WTC11 (cell line): ENCODE measurements at regions not wholly inside any gene's neighbourhood (a gene's known extent, or its start where the extent isn't known, plus 50 kb on each side); places are given as distances from the start of the nearest gene placed in this dataset.

Experiments
- ATF3 ChIP-seq: sonication (generic); formaldehyde crosslinking; conservative IDR thresholded peaks from 2 replicates; pipeline ENCODE4 v1.8.1; 2022; ENCODE audit warnings: mild to moderate bottlenecking, missing genetic modification reagents
- CTCF ChIP-seq: fragments of 200-600 bp; IDR thresholded peaks from 2 replicates; pipeline ENCODE4 v1.8.0; 2022; ENCODE audit warnings: antibody characterized with exemption
- FOXK1 ChIP-seq: sonication (generic); formaldehyde crosslinking; IDR thresholded peaks from 2 replicates; pipeline ENCODE4 v1.8.0; 2022; ENCODE audit warnings: mild to moderate bottlenecking, moderate library complexity, missing genetic modification reagents
- NR1H2 ChIP-seq: sonication (generic); formaldehyde crosslinking; IDR thresholded peaks from 2 replicates; pipeline ENCODE4 v1.9.0; 2021; ENCODE audit warnings: mild to moderate bottlenecking, moderate library complexity, missing genetic modification reagents

- TF ChIP-seq CTCF (no peak), ATF3 (CRISPR knock-in tag) (no peak), FOXK1 (CRISPR knock-in tag) (no peak), NR1H2 (CRISPR knock-in tag) (no peak)
Measured at GRCh38 chr13:67515895-67516294, 285.8 kb upstream of the PCDH9 start.
